ENCODE measurements at regions not wholly inside any gene's neighbourhood (a gene's known extent, or its start where the extent isn't known, plus 50 kb on each side); places are given as distances from the start of the nearest gene placed in this dataset.

GRCh38 chr4:77481856-77482255, 123.8 kb upstream of the CXCL13 start:
- TF ChIP-seq POLR2A (IDR thresholded peaks at IDR 0.05; ENCODE audit: low read depth, low read length) (no peak), POLR2AphosphoS5 (IDR thresholded peaks at IDR 0.05; ENCODE audit: low read depth, low read length) (no peak)
